HG03521 (cell line): ENCODE measurements at regions not wholly inside any gene's neighbourhood (a gene's known extent, or its start where the extent isn't known, plus 50 kb on each side); places are given as distances from the start of the nearest gene placed in this dataset.
"Not testable (repeated sequence)": the region's sequence is repeated elsewhere in the genome, so short reads cannot be mapped to it uniquely, and the experiment has no call there.

ENCODE experiments used
- ATAC-seq: cut with Tn5 transposase; IDR thresholded peaks from one replicate; pipeline ENCODE4 v1.9.1; 2021; ENCODE audit warnings: mild to moderate bottlenecking, moderate library complexity; ENCODE audit not compliant: unreplicated experiment

DNA sequence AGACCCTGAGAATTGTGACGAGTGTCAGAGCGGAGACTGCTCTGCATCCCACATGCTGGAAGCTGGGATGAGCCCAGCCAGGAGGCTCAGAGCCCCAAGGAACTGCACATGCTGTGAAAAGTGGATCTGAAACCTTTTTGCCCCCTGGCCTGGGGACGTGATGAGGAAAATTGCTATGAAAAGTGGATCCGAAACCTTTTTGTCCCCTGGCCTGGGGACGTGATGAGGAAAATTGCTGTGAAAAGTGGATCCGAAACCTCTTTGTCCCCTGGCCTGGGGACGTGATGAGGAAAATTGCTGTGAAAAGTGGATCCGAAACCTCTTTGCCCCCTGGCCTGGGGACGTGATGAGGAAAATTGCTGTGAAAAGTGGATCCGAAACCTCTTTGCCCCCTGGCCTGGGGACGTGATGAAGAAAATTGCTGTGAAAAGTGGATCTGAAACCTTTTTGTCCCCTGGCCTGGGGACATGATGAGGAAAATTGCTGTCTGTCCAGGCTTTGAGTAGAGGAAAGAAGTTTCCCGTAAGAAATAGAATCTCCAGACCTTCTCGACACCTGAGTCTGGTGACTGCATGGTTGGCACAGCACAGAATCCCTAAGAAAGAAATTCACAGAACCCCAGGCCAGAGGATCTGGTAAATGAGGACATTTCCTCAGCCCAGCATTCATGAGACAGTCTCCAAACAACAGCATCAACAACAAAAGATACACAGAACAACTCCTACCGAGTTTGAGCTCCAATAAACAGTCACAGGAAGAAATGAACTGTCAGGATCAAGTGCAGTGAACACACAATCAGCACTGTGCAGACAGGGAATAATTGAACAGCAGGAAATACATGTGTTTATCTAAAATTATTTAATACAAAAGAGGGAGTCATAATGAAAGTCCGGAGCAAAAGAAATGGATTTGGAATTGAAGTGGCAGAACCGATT, 188.8 kb downstream of the LAT start:
- not testable (repeated sequence) for ATAC-seq

DNA sequence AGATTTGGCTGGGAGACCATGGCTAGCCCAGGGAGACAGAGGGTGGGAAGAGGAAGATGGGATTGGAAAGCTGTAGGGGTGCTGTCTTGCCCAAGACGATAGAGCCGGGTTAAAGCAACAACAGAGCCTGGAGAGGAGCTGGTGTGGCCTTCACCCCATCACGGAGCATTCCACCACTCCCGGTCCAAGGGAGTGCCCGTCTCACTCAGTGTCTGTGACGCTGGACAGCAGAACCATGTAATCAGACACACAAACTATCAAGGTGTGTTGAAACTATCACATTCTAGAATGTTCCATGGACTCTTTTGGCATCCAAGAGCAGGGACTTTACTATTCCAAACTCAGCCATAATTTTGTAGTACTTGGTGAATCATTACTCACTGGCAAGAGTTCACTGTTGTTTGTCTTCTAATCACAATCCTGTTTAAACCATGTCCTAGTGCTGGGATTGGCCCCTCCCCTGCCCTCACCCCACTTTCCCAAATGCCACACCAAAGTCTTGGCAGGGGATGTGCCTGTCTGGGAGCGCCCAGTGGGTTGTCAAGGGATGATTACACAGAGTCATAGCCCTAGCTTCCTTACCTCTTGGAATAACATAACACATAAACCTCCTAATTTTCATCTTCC, 187.4 kb downstream of the LAT start:
- not testable (repeated sequence) for ATAC-seq

DNA sequence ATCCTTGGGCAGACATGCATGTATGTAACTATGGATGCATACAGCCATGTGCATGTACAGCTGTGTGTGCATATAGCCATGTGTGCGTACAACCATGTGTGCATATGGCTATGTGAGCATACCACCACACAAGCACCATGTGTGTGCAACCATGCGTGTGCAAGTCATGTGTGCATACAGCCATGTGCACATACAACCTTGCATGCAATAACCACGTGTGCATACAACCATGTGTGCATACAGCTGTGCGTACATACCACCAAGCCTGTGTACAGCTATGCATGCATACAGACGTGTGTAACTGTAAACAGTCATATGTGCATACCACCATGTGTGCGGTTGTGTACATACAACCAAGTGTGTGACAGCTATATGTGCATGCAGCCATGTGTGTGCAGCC, 186.4 kb downstream of the LAT start:
- not testable (repeated sequence) for ATAC-seq

DNA sequence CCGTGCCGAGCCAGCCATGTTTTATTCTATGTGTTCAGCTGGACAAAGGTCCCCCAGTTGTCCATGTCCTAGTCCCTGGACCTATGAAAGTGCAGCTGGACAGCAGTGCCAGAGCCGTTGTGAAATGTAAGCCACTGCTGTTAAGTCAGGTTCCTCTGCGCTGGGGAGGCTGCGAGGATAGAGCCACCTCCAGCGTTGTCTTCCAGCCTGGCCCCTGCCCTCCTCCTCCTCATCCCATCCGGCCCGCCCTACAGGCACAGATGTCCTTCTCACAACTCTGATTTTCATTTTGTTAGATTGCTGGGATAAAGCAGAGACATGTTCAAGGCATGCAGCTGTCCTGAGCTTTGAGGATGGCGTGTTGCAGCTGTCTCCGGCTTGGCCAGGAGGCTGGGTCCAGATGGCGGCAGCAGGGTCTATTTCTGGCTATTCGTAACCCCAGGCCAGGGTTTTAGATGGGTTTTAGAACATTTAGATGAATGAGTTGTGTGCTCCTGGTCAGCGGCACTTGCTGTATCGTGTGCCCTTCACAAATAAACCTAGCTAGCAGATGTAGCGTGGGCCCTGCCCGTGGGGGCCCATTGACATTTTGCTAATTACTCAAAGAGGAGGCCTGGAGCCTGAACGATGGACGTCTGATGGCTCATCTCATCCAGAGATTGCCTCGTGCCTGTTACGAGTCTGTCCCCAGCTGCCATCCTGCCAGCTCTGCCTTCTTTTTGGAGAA, 185.7 kb downstream of the LAT start:
- ATAC-seq, result not testable (repeated sequence)

DNA sequence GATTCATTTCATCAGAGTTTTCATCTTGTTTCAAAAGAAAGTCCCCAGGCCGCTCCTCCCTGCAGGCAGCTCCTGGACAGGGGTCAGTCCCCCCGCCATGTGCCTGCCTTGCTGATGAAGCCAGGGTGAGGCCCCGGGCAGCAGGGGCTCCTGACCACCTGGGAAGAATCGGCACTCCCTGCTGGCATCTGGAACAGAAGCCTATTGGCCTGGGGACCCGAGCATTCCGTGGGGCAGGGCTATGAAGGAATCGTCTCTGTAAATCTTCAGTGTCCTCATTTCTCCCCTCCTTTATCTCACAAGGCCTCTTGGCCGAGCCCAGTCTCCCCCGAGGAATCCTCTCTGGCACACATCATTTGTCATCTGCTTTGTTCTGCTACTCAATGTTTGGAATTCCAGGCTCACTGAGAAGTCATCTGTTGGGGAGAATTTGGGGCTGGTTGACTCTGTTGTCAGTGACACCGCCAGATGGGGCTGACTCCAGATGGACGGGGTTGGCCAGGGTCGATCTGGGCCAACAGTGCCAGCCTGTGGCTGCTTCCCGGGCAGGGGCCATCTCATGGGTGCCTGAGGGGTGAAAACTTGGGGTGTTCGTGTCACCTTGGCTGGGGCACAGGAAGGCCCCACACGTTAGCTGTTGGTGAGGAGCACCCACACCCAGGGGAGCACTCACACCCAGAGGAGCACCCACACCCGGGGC, 184.6 kb downstream of the LAT start:
- not testable (repeated sequence) for ATAC-seq

DNA sequence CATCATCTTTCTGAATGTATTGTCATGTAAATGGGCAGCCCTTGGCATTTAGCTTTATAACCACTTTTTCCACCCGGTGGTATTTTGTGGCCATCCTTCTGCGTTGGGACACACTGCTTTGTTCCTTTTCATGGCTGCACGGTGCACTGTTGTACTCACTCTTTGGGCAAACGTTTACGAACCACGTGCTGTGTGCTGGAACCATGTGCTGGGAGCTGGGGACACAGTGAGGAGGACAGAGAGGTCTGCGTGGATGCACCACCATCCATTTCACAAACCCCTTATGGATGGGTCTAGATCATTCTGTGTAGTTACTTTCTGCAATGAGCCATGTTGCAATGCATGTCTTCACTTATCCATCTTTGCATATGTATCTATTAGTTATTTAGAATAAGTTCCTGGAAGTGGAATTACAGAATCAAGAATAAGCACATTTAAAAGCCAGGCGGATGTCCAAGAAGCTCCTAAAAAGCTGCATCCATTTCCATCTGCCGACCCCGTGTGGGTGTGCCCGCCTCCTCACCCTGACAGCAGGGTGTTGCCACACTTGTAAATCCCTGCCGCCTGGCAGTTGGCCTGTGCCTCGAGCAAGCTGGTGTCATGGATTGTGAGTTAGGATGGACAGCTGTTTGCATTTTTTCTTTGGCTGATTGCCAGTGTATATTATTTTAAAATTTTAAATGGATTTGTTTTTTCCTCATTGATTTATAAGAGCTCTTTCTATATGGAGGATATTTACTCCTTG, 183.8 kb downstream of the LAT start:
- not testable (repeated sequence) for ATAC-seq

DNA sequence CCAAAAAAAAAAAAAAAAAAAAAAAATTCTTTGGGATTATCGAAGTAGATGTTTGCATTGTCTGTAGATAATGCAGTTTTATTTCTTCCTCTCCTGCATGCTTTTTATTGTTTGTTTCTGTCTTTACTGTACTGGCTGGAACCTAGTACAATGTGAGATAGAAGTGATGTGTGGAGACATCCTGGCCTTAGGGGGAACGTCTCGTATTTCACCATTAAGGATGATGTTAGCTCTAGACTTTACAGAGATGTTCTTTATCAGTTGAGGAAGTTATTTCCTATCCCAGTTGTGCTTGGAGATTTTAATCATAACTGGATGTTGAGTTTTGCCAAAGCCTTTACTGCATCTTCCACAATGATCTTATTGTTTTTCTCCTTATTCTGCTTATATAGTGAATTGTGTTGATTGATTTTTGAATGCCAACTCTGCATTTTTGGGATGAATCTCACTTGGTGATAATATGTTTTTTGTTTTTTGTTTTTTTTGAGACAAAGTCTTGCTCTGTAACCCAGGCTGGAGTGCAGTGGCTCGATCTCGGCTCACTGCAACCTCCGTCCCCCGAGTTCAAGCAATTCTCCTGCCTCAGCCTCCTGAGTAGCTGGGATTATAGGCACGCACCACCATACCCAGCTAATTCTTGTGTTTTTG, 179.7 kb downstream of the LAT start:
- ATAC-seq, result not testable (repeated sequence)

DNA sequence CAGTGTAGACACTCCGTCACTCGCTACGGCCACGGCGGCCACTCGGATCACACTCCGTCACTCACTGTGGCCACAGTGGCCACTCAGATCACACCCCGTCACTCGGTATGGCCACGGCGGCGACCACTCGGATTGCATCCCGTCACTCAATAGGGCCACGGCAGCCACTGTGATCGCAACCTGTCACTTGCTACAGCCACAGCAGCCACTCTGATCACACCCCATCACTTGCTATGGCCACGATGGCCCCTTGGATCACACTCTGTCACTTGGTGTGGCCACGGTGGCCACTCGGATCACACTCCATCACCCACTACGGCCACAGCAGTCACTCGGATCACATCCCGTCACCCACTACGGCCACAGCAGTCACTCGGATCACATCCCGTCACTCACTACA, 175.3 kb downstream of the LAT start:
- not testable (repeated sequence) for ATAC-seq

DNA sequence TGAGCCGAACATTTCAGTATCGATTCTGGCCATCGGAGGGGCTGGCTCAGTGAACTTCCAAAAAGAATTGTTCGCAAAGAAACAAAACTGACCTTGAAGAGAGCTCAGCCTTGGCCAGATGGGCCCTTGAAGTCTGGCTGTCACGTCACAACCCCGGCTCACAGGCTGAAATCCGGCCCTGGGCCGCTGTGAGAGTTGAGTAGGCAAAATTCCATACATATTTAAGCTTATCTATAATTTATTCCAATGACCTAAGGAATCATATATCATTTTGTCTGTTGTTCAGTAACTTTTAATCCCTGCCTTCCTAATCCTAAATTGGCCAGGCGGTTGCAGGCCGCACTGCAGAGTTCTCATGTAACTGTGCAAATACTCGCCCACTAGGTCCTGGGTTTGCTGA, 174.8 kb downstream of the LAT start:
- not testable (repeated sequence) for ATAC-seq

DNA sequence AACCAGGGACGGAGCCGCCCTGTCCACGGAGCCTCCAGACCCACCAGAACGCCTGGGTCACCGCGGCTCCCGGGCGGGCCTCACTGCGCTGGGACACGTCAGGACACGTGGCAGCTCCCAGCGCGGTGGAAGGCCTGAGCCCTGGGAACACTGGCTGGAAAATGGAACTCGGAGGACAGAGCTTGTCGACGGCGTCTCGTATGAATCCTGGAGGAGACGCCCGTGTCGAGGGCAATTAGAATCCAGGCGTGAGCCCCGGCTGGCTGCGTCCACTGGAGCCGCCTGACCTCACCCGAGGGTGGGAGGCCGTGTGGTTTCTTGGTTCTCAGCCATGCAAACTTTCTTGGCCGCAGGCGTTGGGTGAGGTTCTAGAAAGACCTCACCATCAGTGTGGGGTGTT, 173.9 kb downstream of the LAT start:
- ATAC-seq, result no peak

DNA sequence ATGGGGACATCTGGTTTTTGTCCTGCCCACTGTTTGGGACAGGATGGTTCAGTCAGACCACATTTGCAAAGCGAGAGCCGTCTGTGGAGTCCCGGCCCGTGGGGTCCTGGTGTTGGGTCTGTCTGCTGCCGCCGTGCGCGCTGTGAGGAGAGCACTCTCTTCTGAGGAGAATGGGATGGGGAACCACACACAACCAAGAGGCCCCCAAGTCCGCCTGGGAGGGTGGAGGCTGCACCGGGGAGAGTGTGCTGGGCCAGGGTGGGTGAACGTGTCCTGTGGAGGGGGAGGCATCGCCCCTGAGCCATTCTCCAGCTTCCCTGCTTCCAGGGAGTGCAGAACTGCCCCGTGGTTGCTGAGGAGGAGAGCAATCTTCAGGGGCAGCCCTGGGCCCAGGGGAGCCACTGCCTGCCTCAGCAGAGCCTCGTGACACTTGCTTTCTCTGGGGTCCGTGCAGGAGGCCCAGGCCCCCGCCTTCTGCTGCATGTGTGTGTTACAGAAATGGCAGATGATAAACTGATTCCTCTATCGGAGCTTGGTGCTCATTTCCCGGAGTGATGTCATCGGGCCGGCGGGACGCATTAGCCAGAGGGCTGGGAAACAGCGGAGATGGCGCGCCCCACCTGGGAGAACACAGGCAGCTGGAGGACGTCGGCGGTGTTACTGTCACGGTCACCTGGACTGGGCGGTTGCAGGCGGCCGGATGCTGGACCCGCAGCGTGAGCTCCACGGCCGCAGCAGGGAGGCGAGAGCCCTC, 173.4 kb downstream of the LAT start:
- ATAC-seq, result not testable (repeated sequence)

DNA sequence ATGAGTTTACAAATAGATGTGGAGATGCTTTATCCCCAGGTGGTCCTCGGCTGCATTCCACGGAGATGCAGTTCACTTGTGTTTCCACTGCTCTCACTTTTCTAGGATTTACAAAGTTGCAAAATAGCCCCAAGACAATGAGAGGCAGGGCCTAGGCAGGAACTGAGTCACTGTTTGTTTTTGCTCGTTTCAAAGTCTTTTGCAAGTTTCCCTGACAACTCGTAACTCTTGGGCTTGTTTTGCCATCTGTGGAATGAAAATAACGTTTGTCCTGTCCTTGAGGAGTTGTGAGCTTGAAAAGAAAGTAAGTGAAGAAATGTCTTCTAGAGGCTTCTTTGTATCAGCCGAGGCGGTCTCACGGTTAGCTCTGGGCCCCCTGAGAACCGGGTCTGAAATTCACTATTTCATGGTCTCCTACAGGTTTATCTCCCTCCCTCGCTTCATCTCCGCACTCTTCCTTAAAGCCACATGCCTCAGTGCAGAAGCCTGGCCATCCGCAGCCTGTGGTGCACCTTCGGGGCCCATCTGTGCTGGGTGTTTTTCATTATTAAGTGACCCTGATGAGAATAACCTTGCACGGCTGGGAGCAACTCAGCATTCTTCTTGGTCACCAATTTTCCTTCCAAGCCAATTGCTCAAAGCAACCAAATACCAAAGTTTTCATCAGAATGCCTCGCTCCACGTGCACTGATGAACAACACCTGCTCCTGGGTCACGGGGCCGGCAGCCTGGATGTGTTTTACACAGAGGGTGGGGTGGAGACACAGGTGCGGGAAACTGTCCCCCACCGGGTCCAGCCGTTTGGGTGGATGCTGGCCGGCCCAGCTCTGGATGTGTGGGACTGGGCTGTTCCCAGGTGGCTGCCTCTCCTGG, 172.4 kb downstream of the LAT start:
- not testable (repeated sequence) for ATAC-seq

DNA sequence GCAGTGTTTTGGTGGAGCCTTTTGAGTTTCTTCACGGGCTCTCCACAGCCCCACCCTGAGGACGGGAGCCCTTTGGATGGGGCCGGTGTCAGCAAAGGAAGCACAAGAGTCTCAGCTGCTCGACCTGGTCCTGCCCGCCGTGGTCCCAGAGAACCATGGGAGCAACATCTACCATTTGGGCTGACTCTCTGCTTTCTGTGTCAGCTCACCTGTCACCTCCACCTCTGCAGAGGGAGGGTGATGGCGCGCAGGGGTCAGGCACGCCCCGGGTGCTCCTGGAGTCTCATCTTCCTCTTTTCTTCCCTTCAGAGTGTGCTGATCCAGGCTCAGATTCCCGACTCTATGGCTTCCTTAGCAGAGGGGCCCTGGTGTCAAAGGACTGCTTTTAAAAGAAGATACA, 171.7 kb downstream of the LAT start:
- no peak for ATAC-seq

DNA sequence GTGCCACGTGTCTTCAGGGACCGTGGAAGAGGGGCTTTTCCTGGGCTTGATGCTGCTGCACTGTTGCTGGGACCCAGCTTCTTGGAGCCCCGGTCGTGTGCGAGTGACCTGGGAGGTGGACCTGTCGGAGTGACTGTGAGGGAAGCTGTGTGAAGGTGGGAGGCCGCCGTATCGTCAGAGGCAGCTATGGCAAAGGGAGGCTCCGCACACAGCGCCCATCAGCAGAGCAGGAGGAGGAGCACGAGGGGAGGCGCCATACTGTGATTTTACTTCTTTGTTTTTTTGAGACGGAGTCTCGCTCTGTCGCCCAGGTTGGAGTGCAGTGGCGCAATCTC, 171.0 kb downstream of the LAT start:
- not testable (repeated sequence) for ATAC-seq

DNA sequence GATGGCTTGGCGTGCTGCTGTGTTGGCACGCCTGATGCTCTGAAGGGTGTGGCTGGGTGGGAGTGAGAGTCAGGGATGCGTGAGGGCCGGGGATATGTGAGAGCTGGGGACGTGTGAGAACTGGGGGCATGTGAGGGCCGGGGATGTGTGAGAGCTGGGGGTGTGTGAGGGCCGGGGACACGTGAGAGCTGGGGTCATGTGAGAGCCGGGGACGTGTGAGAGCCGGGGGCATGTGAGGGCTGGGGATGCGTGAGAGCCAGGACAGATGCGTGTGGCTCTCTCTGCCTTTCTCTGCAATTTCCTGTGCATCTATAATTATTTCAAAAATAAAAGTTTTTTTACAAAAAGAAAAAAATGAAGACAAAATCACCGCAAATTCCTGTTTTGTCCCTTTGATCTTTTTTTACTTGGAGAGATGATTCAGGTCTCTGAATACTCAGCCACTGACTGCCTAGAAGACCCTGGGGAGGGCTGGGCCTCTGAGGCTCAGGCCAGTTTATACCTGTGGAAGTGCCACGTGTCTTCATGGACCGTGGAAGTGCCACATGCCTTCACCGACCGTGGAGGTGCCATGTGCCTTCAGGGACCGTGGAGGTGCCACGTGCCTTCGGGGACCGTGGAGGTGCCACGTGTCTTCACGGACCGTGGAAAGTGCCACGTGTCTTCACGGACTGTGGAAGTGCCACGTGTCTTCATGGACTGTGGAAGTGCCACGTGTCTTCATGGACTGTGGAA, 170.4 kb downstream of the LAT start:
- not testable (repeated sequence) for ATAC-seq

DNA sequence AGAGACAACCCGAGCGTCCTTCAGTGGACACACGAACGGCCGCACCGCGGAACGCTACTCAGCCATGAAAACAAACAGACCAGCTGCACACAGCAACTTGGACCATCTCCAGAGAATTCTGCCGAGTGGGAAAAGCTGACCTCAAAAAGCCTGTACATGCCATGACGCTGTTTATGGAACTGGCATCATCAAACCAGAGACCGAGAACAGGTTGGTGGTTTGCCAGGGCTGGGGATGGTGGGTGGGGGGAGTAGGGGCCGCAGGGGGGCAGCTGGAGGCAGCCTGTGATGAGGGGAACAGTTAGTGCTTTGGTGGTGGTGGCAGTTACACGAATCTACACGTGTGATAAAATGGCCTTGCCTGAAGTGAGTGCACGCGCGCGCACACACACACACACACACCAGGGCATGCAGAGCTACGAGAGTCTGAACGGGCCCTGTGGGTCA, 169.8 kb downstream of the LAT start:
- no peak for ATAC-seq

DNA sequence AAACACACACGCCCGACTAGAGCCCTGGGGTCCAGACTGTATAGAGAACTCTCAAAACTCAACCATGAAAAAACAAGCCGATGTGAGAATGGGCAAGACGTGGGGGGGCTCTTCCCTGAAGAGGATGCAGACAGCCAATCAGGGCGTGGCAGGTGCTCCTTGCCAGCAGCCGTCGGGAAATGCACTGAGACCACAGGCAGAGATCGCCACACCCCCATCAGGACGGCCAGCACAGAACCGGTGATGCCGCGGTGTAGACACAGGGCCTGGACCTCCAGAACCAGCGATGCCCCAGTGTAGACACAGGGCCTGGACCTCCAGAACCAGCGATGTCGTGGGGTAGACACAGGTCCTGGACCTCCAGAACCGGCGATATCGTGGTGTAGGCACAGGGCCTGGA, 169.2 kb downstream of the LAT start:
- no peak for ATAC-seq
